ENCODE measurements at regions not wholly inside any gene's neighbourhood (a gene's known extent, or its start where the extent isn't known, plus 50 kb on each side); places are given as distances from the start of the nearest gene placed in this dataset.

GRCh38 chr2:118307864-118308263 is 219.6 kb downstream of the INSIG2 start:
- H2AFZ ChIP-seq = no peak overlapping the region
- no peaks in the 10 kb centered on the region for H4K20me1 ChIP-seq (ENCODE audit: insufficient read depth, poor library complexity, severe bottlenecking)
- no peak overlapping the region for H3K27ac ChIP-seq
- peaks cover 5% of the 10 kb centered on the region for H3K4me1 ChIP-seq (ENCODE audit: insufficient read depth)
- no peaks in the 10 kb centered on the region for H3K36me3 ChIP-seq (replicated peaks; ENCODE audit: insufficient read depth, low read depth)
- no peaks in the 10 kb centered on the region for H3K9me3 ChIP-seq (ENCODE audit: low read depth)
- no peaks in the 10 kb centered on the region for H3K79me2 ChIP-seq
- no peak overlapping the region for H3K4me3 ChIP-seq
- H3K9me2 ChIP-seq (replicated peaks; ENCODE audit: insufficient read depth) = no peaks in the 10 kb centered on the region
- peaks cover 11% of the 10 kb centered on the region for H3K27me3 ChIP-seq
- TF ChIP-seq EZH2phosphoT487 (IDR thresholded peaks at IDR 0.05; ENCODE audit: low read depth, severe bottlenecking, unreplicated experiment) = no peak
- no peak for TF ChIP-seq EZH2 (IDR thresholded peaks at IDR 0.05; ENCODE audit: borderline replicate concordance)
- TF ChIP-seq CTCF (IDR thresholded peaks at IDR 0.05; ENCODE audit: poor library complexity) = no peak
- no peak overlapping the region for H3K4me2 ChIP-seq
- DNase-seq (ENCODE audit: low spot score) = no peak
- 49% methylated on average over 2 of the region's 2 CpGs for WGBS (ENCODE audit: low lambda C conversion rate, missing lambda C conversion rate)

- H3K4me2 ChIP-seq = no peak overlapping the region
- H3K36me3 ChIP-seq (replicated peaks; ENCODE audit: insufficient read depth, low read depth) = no peaks in the 10 kb centered on the region
- no peak for DNase-seq (ENCODE audit: low spot score)
- H3K4me1 ChIP-seq (ENCODE audit: insufficient read depth) = no peaks in the 10 kb centered on the region
- no peaks in the 10 kb centered on the region for H3K27me3 ChIP-seq
- H3K27ac ChIP-seq = no peak overlapping the region
- H3K79me2 ChIP-seq = no peaks in the 10 kb centered on the region
- H3K9me3 ChIP-seq (ENCODE audit: low read depth) = no peaks in the 10 kb centered on the region
- no peak overlapping the region for H3K4me3 ChIP-seq
- TF ChIP-seq EZH2phosphoT487 (IDR thresholded peaks at IDR 0.05; ENCODE audit: low read depth, severe bottlenecking, unreplicated experiment) (no peak), EZH2 (IDR thresholded peaks at IDR 0.05; ENCODE audit: borderline replicate concordance) (no peak), CTCF (IDR thresholded peaks at IDR 0.05; ENCODE audit: poor library complexity) (no peak)
- no peaks in the 10 kb centered on the region for H4K20me1 ChIP-seq (ENCODE audit: insufficient read depth, poor library complexity, severe bottlenecking)
- no peaks in the 10 kb centered on the region for H3K9me2 ChIP-seq (replicated peaks; ENCODE audit: insufficient read depth)
- H2AFZ ChIP-seq = no peak overlapping the region
Measured at GRCh38 chr2:118301248-118301647, 213.0 kb downstream of the INSIG2 start.

GRCh38 chr2:118300832-118301231 is 212.6 kb downstream of the INSIG2 start:
- no peaks in the 10 kb centered on the region for H3K4me1 ChIP-seq (ENCODE audit: insufficient read depth)
- no peaks in the 10 kb centered on the region for H3K9me3 ChIP-seq (ENCODE audit: low read depth)
- H3K79me2 ChIP-seq = no peaks in the 10 kb centered on the region
- no peaks in the 10 kb centered on the region for H3K27me3 ChIP-seq
- no peak overlapping the region for H3K4me2 ChIP-seq
- H3K36me3 ChIP-seq (replicated peaks; ENCODE audit: insufficient read depth, low read depth) = no peaks in the 10 kb centered on the region
- H3K27ac ChIP-seq = no peak overlapping the region
- TF ChIP-seq EZH2 (IDR thresholded peaks at IDR 0.05; ENCODE audit: borderline replicate concordance) (no peak), CTCF (IDR thresholded peaks at IDR 0.05; ENCODE audit: poor library complexity) (no peak), EZH2phosphoT487 (IDR thresholded peaks at IDR 0.05; ENCODE audit: low read depth, severe bottlenecking, unreplicated experiment) (no peak)
- H2AFZ ChIP-seq = no peak overlapping the region
- no peak for DNase-seq (ENCODE audit: low spot score)
- no peak overlapping the region for H3K4me3 ChIP-seq
- no peaks in the 10 kb centered on the region for H3K9me2 ChIP-seq (replicated peaks; ENCODE audit: insufficient read depth)
- no peaks in the 10 kb centered on the region for H4K20me1 ChIP-seq (ENCODE audit: insufficient read depth, poor library complexity, severe bottlenecking)

- Histone ChIP-seq H4K20me1 (ENCODE audit: insufficient read depth, poor library complexity, severe bottlenecking) (no peaks in the 10 kb centered on the region), H2AFZ (no peak overlapping the region), H3K79me2 (no peaks in the 10 kb centered on the region), H3K27ac (no peak overlapping the region), H3K4me1 (ENCODE audit: insufficient read depth) (no peaks in the 10 kb centered on the region), H3K4me3 (no peak overlapping the region), H3K4me2 (no peak overlapping the region), H3K27me3 (peaks cover 6% of the 10 kb centered on the region), H3K9me3 (ENCODE audit: low read depth) (no peaks in the 10 kb centered on the region), H3K36me3 (replicated peaks; ENCODE audit: insufficient read depth, low read depth) (no peaks in the 10 kb centered on the region), H3K9me2 (replicated peaks; ENCODE audit: insufficient read depth) (no peaks in the 10 kb centered on the region)
- 97% methylated on average over 4 of the region's 4 CpGs for WGBS (ENCODE audit: low lambda C conversion rate, missing lambda C conversion rate)
- TF ChIP-seq EZH2 (IDR thresholded peaks at IDR 0.05; ENCODE audit: borderline replicate concordance) (no peak), EZH2phosphoT487 (IDR thresholded peaks at IDR 0.05; ENCODE audit: low read depth, severe bottlenecking, unreplicated experiment) (no peak), CTCF (IDR thresholded peaks at IDR 0.05; ENCODE audit: poor library complexity) (no peak)
- DNase-seq (ENCODE audit: low spot score) = no peak
Measured at GRCh38 chr2:118296663-118297062, 208.4 kb downstream of the INSIG2 start.

Measured in hepatocyte (in vitro differentiated cells).